ENCODE measurements at regions not wholly inside any gene's neighbourhood (a gene's known extent, or its start where the extent isn't known, plus 50 kb on each side); places are given as distances from the start of the nearest gene placed in this dataset.
A peak's percentile ranks its signal among the peaks of the same experiment; 100 is the strongest.
"Not testable (repeated sequence)": the region's sequence is repeated elsewhere in the genome, so short reads cannot be mapped to it uniquely, and the experiment has no call there.

GRCh38 chr5:40453689-40454088, 226.0 kb upstream of the PTGER4 start:
- no peak for DNase-seq (ENCODE audit: low read depth)

GRCh38 chr5:40452874-40453624, 226.7 kb upstream of the PTGER4 start:
- DNase-seq (ENCODE audit: low read depth) = no peak

GRCh38 chr5:40447438-40447837, 232.3 kb upstream of the PTGER4 start:
- DNase-seq (ENCODE audit: low read depth) = peak; percentile 18

GRCh38 chr5:40446910-40447309, 232.8 kb upstream of the PTGER4 start:
- peak; percentile 90 for DNase-seq (ENCODE audit: low read depth)

DNA sequence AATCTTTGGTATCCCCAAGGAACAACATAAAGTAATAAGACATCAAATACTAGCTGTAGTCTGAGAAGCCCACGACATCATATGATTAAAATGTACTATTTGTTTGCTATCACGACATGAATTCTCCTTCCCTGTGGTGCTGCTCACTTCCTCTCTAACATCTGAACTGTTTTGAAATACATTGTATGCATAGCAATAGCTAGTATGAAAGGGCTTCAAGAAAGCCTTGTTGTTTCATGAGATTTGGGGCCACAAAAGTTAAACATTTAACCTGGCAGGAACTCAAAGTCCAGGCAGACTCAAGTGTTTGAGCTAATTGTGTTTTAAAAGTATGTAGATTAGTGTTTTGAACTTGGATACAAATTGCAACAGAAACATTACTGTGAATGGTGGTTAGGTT, 237.4 kb upstream of the PTGER4 start:
- peak; percentile 9 for DNase-seq (ENCODE audit: low read depth)

DNA sequence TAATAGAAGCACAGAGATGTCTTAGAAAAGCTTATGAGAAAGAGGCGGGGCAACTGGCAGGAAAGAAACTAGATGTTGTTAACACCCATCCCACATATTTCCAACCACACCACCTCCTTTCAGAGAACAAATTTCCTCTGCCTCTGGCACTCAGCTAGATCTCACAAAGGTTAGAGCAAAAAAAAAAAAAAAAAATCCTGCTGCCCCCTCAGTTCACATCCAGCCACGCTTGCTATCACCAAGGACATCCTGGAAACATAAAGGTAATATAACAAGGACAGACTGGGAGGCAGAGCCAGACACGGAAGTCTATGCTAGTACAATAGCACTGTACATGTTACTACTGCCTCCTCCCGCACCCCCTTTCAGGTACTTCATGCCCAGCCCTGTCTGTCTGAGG, 238.0 kb upstream of the PTGER4 start:
- no peak for DNase-seq (ENCODE audit: low read depth)

DNA sequence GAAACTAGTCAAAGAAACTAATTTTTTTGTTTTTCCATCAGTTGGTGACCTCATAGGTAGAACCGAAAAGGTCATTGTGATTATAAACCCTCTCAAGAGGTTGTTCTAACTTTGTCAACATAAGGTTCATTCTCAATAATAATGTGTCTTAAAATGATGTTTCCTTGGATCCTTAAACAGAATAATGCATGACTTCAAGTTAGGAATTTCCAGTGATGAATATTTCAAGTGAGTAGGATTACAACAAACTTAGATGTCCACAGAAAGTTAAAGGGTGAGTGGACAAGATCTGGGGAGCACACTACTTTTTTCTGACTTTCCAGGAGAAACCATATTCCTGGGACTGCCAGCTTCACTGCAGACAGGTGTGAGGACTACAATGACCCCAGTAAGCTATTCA, 239.0 kb upstream of the PTGER4 start:
- DNase-seq (ENCODE audit: low read depth) = no peak

DNA sequence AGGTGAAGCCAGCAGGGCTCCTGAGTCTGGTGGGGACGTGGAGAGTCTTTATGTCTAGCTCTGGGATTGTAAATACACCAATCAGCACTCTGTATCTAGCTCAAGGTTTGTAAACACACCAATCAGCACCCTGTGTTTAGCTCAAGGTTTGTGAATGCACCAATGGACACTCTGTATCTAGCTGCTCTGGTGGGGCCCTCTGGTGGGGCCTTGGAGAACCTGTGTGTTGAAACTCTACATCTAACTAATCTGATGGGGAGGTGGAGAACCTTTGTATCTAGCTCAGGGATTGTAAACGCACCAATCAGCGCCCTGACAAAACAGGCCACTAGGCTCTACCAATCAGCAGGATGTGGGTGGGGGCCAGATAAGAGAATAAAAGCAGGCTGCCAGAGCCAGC, 240.6 kb upstream of the PTGER4 start:
- DNase-seq (ENCODE audit: low read depth) = not testable (repeated sequence)

DNA sequence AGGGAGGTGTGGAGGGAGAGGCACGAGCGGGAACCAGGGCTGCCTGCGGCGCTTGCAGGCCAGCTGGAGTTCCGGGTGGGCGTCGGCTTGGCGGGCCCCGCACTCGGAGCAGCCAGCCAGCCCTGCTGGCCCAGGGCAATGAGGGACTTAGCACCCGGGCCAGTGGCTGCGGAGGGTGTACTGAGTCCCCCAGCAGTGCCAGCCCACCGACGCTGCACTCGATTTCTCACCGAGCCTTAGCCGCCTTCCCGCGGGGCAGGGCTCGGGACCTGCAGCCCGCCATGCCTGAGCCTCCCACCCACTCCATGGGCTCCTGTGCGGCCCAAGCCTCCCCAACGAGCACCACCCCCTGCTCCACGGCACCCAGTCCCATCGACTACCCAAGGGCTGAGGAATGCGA, 241.1 kb upstream of the PTGER4 start:
- not testable (repeated sequence) for DNase-seq (ENCODE audit: low read depth)

- peak; percentile 93 for DNase-seq (ENCODE audit: low read depth)
These were observed 242.3 kb upstream of the PTGER4 start for GRCh38 chr5:40437452-40437861.

DNA sequence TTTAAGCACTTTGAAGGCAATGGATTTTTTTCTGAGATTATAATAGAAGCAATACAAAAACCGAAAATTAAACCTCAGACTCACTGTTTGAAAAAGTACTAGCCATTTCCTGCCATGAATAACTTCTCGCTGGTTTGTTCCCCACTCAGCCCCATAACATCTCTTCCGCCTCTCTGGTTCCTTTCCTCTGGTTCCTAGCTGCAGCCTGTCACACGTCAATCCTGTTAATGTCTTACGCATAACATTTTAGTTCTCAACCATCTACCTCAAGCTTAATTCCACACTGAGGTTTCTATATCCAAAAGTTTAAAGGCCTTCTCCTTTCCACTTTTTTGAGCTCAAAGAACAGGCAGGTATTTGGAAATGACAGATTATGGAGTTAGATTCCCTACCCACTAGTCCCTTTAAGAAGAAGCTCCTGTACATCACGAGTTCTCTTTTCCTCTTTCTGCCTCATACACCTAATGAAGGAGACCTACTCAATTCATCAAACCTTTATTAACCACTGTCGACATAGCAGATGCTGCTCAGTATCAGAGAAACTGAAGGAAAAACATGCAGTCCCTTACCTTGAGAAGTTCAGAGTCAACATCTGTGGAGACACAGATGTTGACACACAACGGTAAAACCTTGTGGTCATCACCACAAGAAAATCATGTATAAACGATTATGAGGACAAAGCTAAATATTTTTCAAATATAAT, 243.0 kb upstream of the PTGER4 start:
- no peak for DNase-seq (ENCODE audit: low read depth)

DNA sequence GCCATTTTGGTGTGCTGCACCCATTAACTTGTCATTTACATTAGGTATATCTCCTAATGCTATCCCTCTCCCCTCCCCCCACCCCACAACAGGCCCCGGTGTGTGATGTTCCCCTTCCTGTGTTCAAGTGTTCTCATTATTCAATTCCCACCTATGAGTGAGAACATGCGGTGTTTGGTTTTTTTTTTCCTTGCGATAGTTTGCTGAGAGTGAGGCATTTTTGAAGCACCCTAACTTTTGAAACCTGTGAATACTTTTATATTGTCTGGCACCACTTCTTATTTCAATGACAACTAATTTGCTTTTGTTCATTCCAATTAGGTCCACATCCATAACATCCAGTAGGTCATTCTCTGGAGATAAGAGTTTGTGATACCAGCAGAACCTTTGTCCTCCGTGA, 244.0 kb upstream of the PTGER4 start:
- not testable (repeated sequence) for DNase-seq (ENCODE audit: low read depth)

DNA sequence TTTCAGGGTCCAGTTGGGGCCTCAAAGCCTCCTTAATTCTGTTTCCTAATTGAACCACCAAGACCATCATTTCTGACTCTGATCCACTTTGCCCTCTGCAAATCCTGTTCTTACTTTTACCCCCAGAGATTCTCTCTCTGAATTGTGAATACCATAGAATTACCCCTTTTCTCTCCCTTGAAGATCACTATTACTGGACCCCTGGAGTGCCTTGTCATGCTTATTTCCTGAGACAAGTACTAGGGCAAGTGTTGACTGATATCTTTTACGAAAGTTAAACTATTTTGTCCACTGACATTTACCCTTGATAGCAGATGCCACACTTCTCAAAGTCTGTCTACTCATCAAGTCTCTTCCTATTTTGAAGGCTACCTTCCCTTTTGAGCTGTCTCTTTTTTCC, 246.9 kb upstream of the PTGER4 start:
- DNase-seq (ENCODE audit: low read depth) = no peak

DNA sequence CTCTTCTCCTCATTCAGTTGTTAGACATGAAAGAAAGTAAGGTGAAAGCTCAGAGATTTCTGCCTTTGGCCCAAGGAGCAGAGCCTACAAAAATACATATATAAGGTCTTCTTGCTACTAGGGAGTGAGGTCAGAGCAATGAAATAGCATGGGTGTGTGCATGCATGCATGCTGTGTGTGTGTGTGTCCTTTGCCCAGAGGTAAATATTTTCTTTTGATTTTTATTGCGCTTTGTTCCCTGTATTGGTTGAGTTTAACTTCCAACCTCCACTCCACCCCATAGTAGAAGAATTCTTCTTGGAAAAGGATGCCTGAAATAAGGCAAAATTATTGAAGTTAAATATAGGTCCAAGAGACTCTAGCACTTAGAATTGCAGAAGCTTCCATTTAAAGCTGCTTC, 248.0 kb upstream of the PTGER4 start:
- no peak for DNase-seq (ENCODE audit: low read depth)

- no peak for DNase-seq (ENCODE audit: low read depth)
These were observed 249.5 kb upstream of the PTGER4 start for GRCh38 chr5:40430101-40430710.

- peak; percentile 36 for DNase-seq (ENCODE audit: low read depth)
These were observed 250.2 kb upstream of the PTGER4 start for GRCh38 chr5:40429258-40430100.

DNA sequence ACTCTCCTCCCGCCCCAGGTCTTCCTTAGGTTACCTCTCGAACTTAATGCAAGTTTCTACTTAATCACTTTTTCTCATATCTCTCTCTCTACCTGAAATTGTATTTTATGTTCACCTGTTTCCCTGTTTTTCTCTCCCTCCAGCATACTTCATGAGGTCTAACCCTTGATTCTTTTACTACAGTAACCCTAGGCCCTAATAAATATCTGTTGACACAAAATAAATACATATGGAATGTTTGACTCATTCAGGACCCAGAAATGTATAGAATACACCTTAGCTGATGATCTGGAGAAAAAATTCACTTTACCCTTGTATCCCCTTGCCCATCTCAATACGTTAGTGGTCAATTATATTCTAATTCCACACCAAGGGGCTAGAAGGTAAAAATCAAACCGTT, 250.9 kb upstream of the PTGER4 start:
- no peak for DNase-seq (ENCODE audit: low read depth)

DNA sequence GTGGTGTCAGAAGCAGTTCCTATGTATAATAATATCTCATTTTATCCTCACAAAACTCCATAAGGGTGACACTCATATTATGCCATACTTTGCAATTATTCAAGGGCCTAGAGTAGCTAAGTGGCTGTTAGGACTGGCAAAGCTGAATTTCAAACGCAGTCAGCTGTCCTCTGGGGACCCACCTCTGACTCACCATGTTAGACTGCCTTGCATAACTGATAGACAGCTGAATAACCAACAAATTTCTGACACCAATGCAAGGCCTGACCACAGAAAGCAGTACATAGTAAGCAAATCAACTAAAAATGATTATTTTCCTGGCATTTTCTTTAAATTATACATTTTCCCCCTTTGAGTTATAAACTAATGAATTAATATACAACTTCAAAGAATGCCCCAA, 251.6 kb upstream of the PTGER4 start:
- peak; percentile 81 for DNase-seq (ENCODE audit: low read depth)

GRCh38 chr5:40417046-40417810, 262.5 kb upstream of the PTGER4 start:
- DNase-seq (ENCODE audit: low read depth) = not testable (repeated sequence)

DNA sequence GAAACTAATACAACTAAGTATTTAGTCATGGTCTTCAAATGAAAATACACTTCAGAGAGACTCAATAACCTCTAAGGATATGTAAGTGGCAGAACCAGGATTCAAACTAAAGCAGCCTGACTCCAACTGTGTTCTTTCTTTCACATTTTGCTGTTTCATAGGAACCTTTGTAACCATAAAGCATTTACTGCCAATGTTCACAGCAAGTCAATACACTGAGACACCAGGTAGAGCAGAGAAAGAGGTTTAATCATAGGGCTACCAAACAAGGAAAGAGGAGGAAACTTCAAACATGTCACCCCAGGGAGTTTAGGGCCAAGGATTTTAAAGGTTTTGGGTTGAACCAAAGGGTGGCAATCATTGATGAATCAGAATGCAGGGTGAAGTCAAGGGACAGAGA, 263.1 kb upstream of the PTGER4 start:
- DNase-seq (ENCODE audit: low read depth) = no peak

- DNase-seq (ENCODE audit: low read depth) = peak; percentile 60
These were observed 263.6 kb upstream of the PTGER4 start for GRCh38 chr5:40416098-40416497.
